GM23338 (cell line): ENCODE measurements at regions not wholly inside any gene's neighbourhood (a gene's known extent, or its start where the extent isn't known, plus 50 kb on each side); places are given as distances from the start of the nearest gene placed in this dataset.

Experiments used
- CREB1 ChIP-seq: fragments of 250-450 bp; sonication (Bioruptor Pico); IDR thresholded peaks from 2 replicates; pipeline ENCODE4 v1.5.0; 2020; ENCODE audit warnings: low read depth, mild to moderate bottlenecking, moderate library complexity
- EZH2 ChIP-seq: fragments of 200-600 bp; sonication (generic); IDR thresholded peaks from one replicate; pipeline ENCODE4 v1.8.0; 2017; ENCODE audit warnings: antibody characterized with exemption, mild to moderate bottlenecking, low read depth; ENCODE audit not compliant: unreplicated experiment
- EZH2phosphoT487 ChIP-seq: fragments of 200-600 bp; sonication (generic); IDR thresholded peaks from one replicate; pipeline ENCODE4 v1.8.1; 2018; ENCODE audit warnings: antibody characterized with exemption; ENCODE audit not compliant: unreplicated experiment
- POLR2AphosphoS5 ChIP-seq: IDR thresholded peaks from 2 replicates; pipeline ENCODE4 v1.6.1; 2016; ENCODE audit warnings: antibody characterized with exemption, low read depth
- TF ChIP-seq, protein P1 (sequence below), 2 experiments: fragments of 200-600 bp in 1 of 2; sonication (generic) in 1 of 2; conservative IDR thresholded peaks; 2 replicates each; pipeline versions ENCODE4 v1.5.1 to v1.6.1; 2016 to 2017; ENCODE audit warnings: antibody characterized with exemption in 2 of 2, low read depth in 2 of 2, mild to moderate bottlenecking in 2 of 2, moderate library complexity in 1 of 2
- TF ChIP-seq, protein P2 (sequence below): IDR thresholded peaks from one replicate; pipeline ENCODE4 v1.6.1; 2018; ENCODE audit warnings: antibody characterized with exemption; ENCODE audit not compliant: unreplicated experiment

- TF ChIP-seq POLR2AphosphoS5 (no peak), EZH2 (no peak), CREB1 (CRISPR knock-in tag) (no peak), EZH2phosphoT487 (no peak)
- TF ChIP-seq, protein P1, sequence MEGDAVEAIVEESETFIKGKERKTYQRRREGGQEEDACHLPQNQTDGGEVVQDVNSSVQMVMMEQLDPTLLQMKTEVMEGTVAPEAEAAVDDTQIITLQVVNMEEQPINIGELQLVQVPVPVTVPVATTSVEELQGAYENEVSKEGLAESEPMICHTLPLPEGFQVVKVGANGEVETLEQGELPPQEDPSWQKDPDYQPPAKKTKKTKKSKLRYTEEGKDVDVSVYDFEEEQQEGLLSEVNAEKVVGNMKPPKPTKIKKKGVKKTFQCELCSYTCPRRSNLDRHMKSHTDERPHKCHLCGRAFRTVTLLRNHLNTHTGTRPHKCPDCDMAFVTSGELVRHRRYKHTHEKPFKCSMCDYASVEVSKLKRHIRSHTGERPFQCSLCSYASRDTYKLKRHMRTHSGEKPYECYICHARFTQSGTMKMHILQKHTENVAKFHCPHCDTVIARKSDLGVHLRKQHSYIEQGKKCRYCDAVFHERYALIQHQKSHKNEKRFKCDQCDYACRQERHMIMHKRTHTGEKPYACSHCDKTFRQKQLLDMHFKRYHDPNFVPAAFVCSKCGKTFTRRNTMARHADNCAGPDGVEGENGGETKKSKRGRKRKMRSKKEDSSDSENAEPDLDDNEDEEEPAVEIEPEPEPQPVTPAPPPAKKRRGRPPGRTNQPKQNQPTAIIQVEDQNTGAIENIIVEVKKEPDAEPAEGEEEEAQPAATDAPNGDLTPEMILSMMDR (conservative IDR thresholded peaks at IDR 0.05; ENCODE audit: low read depth in 2 of 2): no peak
- TF ChIP-seq, protein P2, sequence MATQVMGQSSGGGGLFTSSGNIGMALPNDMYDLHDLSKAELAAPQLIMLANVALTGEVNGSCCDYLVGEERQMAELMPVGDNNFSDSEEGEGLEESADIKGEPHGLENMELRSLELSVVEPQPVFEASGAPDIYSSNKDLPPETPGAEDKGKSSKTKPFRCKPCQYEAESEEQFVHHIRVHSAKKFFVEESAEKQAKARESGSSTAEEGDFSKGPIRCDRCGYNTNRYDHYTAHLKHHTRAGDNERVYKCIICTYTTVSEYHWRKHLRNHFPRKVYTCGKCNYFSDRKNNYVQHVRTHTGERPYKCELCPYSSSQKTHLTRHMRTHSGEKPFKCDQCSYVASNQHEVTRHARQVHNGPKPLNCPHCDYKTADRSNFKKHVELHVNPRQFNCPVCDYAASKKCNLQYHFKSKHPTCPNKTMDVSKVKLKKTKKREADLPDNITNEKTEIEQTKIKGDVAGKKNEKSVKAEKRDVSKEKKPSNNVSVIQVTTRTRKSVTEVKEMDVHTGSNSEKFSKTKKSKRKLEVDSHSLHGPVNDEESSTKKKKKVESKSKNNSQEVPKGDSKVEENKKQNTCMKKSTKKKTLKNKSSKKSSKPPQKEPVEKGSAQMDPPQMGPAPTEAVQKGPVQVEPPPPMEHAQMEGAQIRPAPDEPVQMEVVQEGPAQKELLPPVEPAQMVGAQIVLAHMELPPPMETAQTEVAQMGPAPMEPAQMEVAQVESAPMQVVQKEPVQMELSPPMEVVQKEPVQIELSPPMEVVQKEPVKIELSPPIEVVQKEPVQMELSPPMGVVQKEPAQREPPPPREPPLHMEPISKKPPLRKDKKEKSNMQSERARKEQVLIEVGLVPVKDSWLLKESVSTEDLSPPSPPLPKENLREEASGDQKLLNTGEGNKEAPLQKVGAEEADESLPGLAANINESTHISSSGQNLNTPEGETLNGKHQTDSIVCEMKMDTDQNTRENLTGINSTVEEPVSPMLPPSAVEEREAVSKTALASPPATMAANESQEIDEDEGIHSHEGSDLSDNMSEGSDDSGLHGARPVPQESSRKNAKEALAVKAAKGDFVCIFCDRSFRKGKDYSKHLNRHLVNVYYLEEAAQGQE: no peak
Observed at GRCh38 chr1:68586766-68587165, 89.9 kb upstream of the DEPDC1 start.
